ENCODE measurements at regions not wholly inside any gene's neighbourhood (a gene's known extent, or its start where the extent isn't known, plus 50 kb on each side); places are given as distances from the start of the nearest gene placed in this dataset.
A peak's percentile ranks its signal among the peaks of the same experiment; 100 is the strongest.

DNA sequence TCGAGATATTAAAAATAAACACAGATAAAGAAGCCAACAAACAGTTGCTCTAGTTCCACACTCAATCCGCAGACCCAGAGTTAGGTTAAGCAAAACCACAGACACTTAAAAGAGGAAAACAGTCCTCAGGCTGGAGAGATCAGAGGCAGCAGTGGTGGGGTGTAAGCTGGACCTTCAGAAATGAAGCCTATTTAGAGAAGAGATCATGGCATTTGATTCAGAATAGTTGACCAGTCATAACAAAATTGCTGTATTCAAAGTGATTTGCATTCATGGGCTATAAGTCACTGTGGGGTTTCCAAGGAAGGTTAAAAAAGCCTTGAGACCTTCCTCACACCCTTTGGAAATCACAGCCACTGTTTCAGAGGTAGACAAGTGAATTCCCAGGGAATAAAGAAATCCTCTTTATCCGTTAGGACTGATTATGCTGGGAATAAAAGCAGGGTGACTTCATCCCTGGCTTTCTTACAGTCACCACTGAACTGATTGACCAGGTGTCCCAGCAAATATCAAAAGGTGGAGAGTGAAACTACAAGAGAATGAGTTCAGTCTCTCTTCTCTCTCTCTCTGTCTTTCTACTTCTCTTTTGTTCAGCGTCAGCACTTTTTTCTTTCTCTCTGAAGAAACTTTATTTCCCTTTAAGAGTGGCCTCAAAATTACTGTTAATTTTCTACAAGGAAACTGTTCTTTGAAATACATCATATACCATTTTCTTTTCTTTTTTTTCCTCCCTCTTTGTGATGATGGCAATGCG, 171.8 kb upstream of the PIK3C3 start:
- H3K79me1 ChIP-seq (ENCODE audit: low read depth, low read length), result no peaks in the 10 kb centered on the region
- no peak overlapping the region for H4K8ac ChIP-seq (ENCODE audit: extremely low read depth, insufficient read depth, low read length)
- H3K56ac ChIP-seq (replicated peaks; ENCODE audit: insufficient read length, low read depth, low read length), result no peak overlapping the region
- no peak overlapping the region for H2BK20ac ChIP-seq (ENCODE audit: low read length)
- no peak overlapping the region for H4K91ac ChIP-seq (replicated peaks; ENCODE audit: insufficient read length, low read length)
- H3K79me2 ChIP-seq (ENCODE audit: control insufficient read depth in 1 of 2, insufficient read depth in 2 of 2, low read length in 2 of 2), result no peaks in the 10 kb centered on the region
- no peaks in the 10 kb centered on the region for H3K9me3 ChIP-seq (ENCODE audit: insufficient read depth in 2 of 2, low read depth in 1 of 2, low read length in 1 of 2)
- H3K27ac ChIP-seq (ENCODE audit: low read depth, low read length), result no peak overlapping the region
- H3K23ac ChIP-seq (ENCODE audit: insufficient read length), result no peak overlapping the region
- no peak overlapping the region for H3K4me2 ChIP-seq (ENCODE audit: insufficient read depth in 1 of 2, low read depth in 2 of 2, low read length in 2 of 2)
- no peak overlapping the region for H2BK5ac ChIP-seq (ENCODE audit: low read depth, low read length)
- H2BK12ac ChIP-seq (ENCODE audit: low read depth, low read length), result no peak overlapping the region
- no peak overlapping the region for H3K4me3 ChIP-seq (ENCODE audit: extremely low read depth in 1 of 4, insufficient read depth in 2 of 4, low read depth in 3 of 4, low read length in 4 of 4)
- no peak overlapping the region for H2BK120ac ChIP-seq (replicated peaks; ENCODE audit: low read depth, low read length)
- peak overlapping the region; percentile 57; the same call in 1 of the 2 replicates for H2AFZ ChIP-seq (ENCODE audit: low read length)
- H4K5ac ChIP-seq (ENCODE audit: insufficient read length, low read depth, low read length), result no peak overlapping the region
- H3K4ac ChIP-seq (replicated peaks; ENCODE audit: insufficient read length, low read depth, low read length), result no peak overlapping the region
- 92% methylated on average over 5 of the region's 5 CpGs; no CpG with 5 or more reads in 1 of the 2 experiments for WGBS, 2 experiments (ENCODE audit: extremely low coverage in 1 of 2, insufficient coverage in 1 of 2, insufficient read length in 1 of 2, insufficient replicate concordance in 2 of 2, low coverage in 1 of 2, low lambda C conversion rate in 2 of 2, missing lambda C conversion rate in 1 of 2)
- no peaks in the 10 kb centered on the region for H3K23me2 ChIP-seq (ENCODE audit: low read depth, low read length)
- ChIA-PET POLR2A (ENCODE audit: partially characterized antibody) (no interaction called here), CTCF (ENCODE audit: partially characterized antibody) (no interaction called here)
- H3K36me3 ChIP-seq (ENCODE audit: control insufficient read depth in 2 of 4, insufficient read depth in 4 of 4, low read length in 3 of 4), result no peaks in the 10 kb centered on the region
- H3K4me1 ChIP-seq (replicated peaks in 1 of 4; ENCODE audit: control insufficient read depth in 3 of 4, insufficient read depth in 4 of 4, low read length in 3 of 4), result no peaks in the 10 kb centered on the region
- H2BK15ac ChIP-seq (ENCODE audit: low read length), result no peak overlapping the region
- H3K18ac ChIP-seq (ENCODE audit: extremely low read depth, low read length), result no peak overlapping the region
- H3K14ac ChIP-seq (ENCODE audit: insufficient read length), result no peak overlapping the region
- FAIRE-seq (no peak), DNase-seq (ENCODE audit: low read depth in 1 of 2, low spot score in 2 of 2) (no peak)
- no peaks in the 10 kb centered on the region for H3K27me3 ChIP-seq (replicated peaks in 1 of 4; ENCODE audit: control insufficient read depth in 3 of 4, extremely low read depth in 1 of 4, insufficient read depth in 3 of 4, low read length in 3 of 4)
- H3K9ac ChIP-seq (replicated peaks in 1 of 4; ENCODE audit: extremely low read depth in 1 of 4, low read depth in 3 of 4, low read length in 3 of 4), result no peak overlapping the region
- H4K20me1 ChIP-seq (replicated peaks in 1 of 2; ENCODE audit: control insufficient read depth in 1 of 2, insufficient read depth in 2 of 2, low read length in 2 of 2), result no peaks in the 10 kb centered on the region
- H2AK5ac ChIP-seq (ENCODE audit: low read depth, low read length), result no peak overlapping the region
- TF ChIP-seq BCL11A (IDR thresholded peaks at IDR 0.05; ENCODE audit: low read depth in 2 of 2, low read length in 2 of 2) (no peak), ASH2L (IDR thresholded peaks at IDR 0.05; ENCODE audit: low read length) (no peak), CHD2 (IDR thresholded peaks at IDR 0.05; ENCODE audit: low read length) (no peak), SIRT6 (IDR thresholded peaks at IDR 0.05; ENCODE audit: low read length) (no peak), TBP (IDR thresholded peaks at IDR 0.05; ENCODE audit: low read depth, low read length) (no peak), NRF1 (IDR thresholded peaks at IDR 0.05; ENCODE audit: low read depth, low read length) (no peak), KDM5A (IDR thresholded peaks at IDR 0.05; ENCODE audit: low read length) (no peak), SRF (IDR thresholded peaks at IDR 0.05; ENCODE audit: low read depth, low read length) (no peak), SP2 (IDR thresholded peaks at IDR 0.05; ENCODE audit: low read length) (no peak), RFX5 (IDR thresholded peaks at IDR 0.05; ENCODE audit: borderline replicate concordance, low read depth, low read length) (no peak), HDAC6 (IDR thresholded peaks at IDR 0.05; ENCODE audit: low read depth, low read length) (no peak), BRCA1 (IDR thresholded peaks at IDR 0.05; ENCODE audit: low read depth, low read length) (no peak), HDAC2 (IDR thresholded peaks at IDR 0.05; ENCODE audit: borderline replicate concordance in 1 of 2, low read depth in 2 of 2, low read length in 2 of 2) (no peak), BACH1 (IDR thresholded peaks at IDR 0.05; ENCODE audit: low read length) (no peak), EP300 (IDR thresholded peaks at IDR 0.05; ENCODE audit: borderline replicate concordance in 1 of 2, low read depth in 2 of 2, low read length in 2 of 2) (no peak)

Data from H1 (cell line).